NB4 (cell line): ENCODE measurements at regions not wholly inside any gene's neighbourhood (a gene's known extent, or its start where the extent isn't known, plus 50 kb on each side); places are given as distances from the start of the nearest gene placed in this dataset.

Experiments used
- MYC ChIP-seq: IDR thresholded peaks from 2 replicates; pipeline ENCODE4 v1.6.1; 2011; ENCODE audit warnings: low read depth, low read length
- POLR2A ChIP-seq: IDR thresholded peaks from 2 replicates; pipeline ENCODE4 v1.6.1; 2011; ENCODE audit warnings: mild to moderate bottlenecking; ENCODE audit not compliant: insufficient read length; ENCODE audit errors: extremely low read depth
- TF ChIP-seq, protein P1 (sequence below): IDR thresholded peaks from one replicate; pipeline ENCODE4 v1.5.1; 2012; ENCODE audit warnings: low read depth, low read length

DNA sequence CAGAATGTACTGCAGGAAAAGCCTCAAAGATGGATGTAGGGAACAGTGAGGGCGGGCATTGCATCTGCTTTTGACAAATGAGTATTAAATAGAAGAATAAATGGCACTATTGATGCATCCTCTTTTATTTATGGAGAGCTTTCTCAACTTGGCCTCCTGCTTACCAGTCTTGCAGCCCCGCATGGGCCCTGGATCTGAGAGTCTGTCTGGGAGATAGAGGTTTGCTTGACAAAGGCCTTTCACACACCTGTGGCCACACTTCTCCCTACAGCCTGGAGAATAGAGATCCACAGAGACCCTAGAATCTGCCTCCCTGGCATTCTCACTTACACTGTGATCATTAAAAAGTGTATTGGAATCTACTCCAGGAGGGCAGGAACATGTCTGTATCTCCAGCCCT lies 203.8 kb upstream of the CDH4 start:
- TF ChIP-seq, protein P1, sequence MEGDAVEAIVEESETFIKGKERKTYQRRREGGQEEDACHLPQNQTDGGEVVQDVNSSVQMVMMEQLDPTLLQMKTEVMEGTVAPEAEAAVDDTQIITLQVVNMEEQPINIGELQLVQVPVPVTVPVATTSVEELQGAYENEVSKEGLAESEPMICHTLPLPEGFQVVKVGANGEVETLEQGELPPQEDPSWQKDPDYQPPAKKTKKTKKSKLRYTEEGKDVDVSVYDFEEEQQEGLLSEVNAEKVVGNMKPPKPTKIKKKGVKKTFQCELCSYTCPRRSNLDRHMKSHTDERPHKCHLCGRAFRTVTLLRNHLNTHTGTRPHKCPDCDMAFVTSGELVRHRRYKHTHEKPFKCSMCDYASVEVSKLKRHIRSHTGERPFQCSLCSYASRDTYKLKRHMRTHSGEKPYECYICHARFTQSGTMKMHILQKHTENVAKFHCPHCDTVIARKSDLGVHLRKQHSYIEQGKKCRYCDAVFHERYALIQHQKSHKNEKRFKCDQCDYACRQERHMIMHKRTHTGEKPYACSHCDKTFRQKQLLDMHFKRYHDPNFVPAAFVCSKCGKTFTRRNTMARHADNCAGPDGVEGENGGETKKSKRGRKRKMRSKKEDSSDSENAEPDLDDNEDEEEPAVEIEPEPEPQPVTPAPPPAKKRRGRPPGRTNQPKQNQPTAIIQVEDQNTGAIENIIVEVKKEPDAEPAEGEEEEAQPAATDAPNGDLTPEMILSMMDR, result no peak
- no peak for TF ChIP-seq POLR2A
- no peak for TF ChIP-seq MYC
